ENCODE measurements at regions not wholly inside any gene's neighbourhood (a gene's known extent, or its start where the extent isn't known, plus 50 kb on each side); places are given as distances from the start of the nearest gene placed in this dataset.

GRCh38 chr5:158471535-158471924 is 612.6 kb upstream of the CLINT1 start:
- TF ChIP-seq, protein P1, sequence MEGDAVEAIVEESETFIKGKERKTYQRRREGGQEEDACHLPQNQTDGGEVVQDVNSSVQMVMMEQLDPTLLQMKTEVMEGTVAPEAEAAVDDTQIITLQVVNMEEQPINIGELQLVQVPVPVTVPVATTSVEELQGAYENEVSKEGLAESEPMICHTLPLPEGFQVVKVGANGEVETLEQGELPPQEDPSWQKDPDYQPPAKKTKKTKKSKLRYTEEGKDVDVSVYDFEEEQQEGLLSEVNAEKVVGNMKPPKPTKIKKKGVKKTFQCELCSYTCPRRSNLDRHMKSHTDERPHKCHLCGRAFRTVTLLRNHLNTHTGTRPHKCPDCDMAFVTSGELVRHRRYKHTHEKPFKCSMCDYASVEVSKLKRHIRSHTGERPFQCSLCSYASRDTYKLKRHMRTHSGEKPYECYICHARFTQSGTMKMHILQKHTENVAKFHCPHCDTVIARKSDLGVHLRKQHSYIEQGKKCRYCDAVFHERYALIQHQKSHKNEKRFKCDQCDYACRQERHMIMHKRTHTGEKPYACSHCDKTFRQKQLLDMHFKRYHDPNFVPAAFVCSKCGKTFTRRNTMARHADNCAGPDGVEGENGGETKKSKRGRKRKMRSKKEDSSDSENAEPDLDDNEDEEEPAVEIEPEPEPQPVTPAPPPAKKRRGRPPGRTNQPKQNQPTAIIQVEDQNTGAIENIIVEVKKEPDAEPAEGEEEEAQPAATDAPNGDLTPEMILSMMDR (IDR thresholded peaks at IDR 0.05; ENCODE audit: insufficient read depth, low read length): no peak
- TF ChIP-seq POLR2AphosphoS5 (IDR thresholded peaks at IDR 0.05; ENCODE audit: low read depth) (no peak), SPI1 (IDR thresholded peaks at IDR 0.05; ENCODE audit: borderline replicate concordance, low read depth) (no peak), GABPA (IDR thresholded peaks at IDR 0.05; ENCODE audit: low read depth) (no peak)
- TF ChIP-seq, protein P2, sequence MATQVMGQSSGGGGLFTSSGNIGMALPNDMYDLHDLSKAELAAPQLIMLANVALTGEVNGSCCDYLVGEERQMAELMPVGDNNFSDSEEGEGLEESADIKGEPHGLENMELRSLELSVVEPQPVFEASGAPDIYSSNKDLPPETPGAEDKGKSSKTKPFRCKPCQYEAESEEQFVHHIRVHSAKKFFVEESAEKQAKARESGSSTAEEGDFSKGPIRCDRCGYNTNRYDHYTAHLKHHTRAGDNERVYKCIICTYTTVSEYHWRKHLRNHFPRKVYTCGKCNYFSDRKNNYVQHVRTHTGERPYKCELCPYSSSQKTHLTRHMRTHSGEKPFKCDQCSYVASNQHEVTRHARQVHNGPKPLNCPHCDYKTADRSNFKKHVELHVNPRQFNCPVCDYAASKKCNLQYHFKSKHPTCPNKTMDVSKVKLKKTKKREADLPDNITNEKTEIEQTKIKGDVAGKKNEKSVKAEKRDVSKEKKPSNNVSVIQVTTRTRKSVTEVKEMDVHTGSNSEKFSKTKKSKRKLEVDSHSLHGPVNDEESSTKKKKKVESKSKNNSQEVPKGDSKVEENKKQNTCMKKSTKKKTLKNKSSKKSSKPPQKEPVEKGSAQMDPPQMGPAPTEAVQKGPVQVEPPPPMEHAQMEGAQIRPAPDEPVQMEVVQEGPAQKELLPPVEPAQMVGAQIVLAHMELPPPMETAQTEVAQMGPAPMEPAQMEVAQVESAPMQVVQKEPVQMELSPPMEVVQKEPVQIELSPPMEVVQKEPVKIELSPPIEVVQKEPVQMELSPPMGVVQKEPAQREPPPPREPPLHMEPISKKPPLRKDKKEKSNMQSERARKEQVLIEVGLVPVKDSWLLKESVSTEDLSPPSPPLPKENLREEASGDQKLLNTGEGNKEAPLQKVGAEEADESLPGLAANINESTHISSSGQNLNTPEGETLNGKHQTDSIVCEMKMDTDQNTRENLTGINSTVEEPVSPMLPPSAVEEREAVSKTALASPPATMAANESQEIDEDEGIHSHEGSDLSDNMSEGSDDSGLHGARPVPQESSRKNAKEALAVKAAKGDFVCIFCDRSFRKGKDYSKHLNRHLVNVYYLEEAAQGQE (IDR thresholded peaks at IDR 0.05; ENCODE audit: insufficient replicate concordance, low read depth): no peak

All from HL-60 (cell line).